Neuronal stem cell (in vitro differentiated cells): ENCODE measurements at regions not wholly inside any gene's neighbourhood (a gene's known extent, or its start where the extent isn't known, plus 50 kb on each side); places are given as distances from the start of the nearest gene placed in this dataset.

Experiments
- DNase-seq: peaks from one replicate; pipeline ENCODE4 v3.0.0-alpha.2; 2013; ENCODE audit warnings: low spot score
- H2AFZ ChIP-seq: one replicate; pipeline ENCODE4 v1.6.1; 2013; ENCODE audit warnings: mild to moderate bottlenecking, low read length, inconsistent platforms
- H2AK5ac ChIP-seq: 2 replicates; pipeline ENCODE4 v1.6.1; 2013; ENCODE audit warnings: low read depth, mild to moderate bottlenecking, inconsistent platforms, low read length, moderate library complexity, mixed read lengths
- H2BK120ac ChIP-seq: 2 replicates; pipeline ENCODE4 v1.6.1; 2013; ENCODE audit warnings: low read depth, mild to moderate bottlenecking, inconsistent platforms, low read length, moderate library complexity, mixed read lengths
- H2BK12ac ChIP-seq: one replicate; pipeline ENCODE4 v1.6.1; 2013; ENCODE audit warnings: low read length, inconsistent platforms
- H2BK15ac ChIP-seq: 2 replicates; pipeline ENCODE4 v1.6.1; 2013; ENCODE audit warnings: mild to moderate bottlenecking, low read length, inconsistent platforms, mixed read lengths
- H2BK5ac ChIP-seq: one replicate; pipeline ENCODE4 v1.6.1; 2013; ENCODE audit warnings: inconsistent platforms, mild to moderate bottlenecking, low read length, moderate library complexity
- H3K14ac ChIP-seq: one replicate; pipeline ENCODE4 v1.6.1; 2013; ENCODE audit warnings: low read length, inconsistent platforms
- H3K18ac ChIP-seq: 2 replicates; pipeline ENCODE4 v1.6.1; 2013; ENCODE audit warnings: low read length, inconsistent platforms
- H3K23ac ChIP-seq: 2 replicates; pipeline ENCODE4 v1.6.1; 2013; ENCODE audit warnings: low read depth, mild to moderate bottlenecking, mixed read lengths, low read length, inconsistent platforms; ENCODE audit not compliant: poor library complexity
- H3K27ac ChIP-seq: replicated peaks from 3 replicates; pipeline ENCODE4 v1.5.1; 2013; ENCODE audit warnings: low read length, inconsistent platforms
- H3K27me3 ChIP-seq, 3 experiments: 2 replicates each; pipeline ENCODE4 v1.6.1; 2013; ENCODE audit warnings: low read length in 3 of 3, mild to moderate bottlenecking in 2 of 3, inconsistent platforms in 1 of 3, low read depth in 1 of 3, mixed read lengths in 1 of 3, moderate library complexity in 1 of 3; ENCODE audit not compliant: control insufficient read depth in 3 of 3, insufficient read depth in 3 of 3
- H3K36me3 ChIP-seq, 2 donors: replicated peaks in 1 of 2; 2 replicates each; pipeline ENCODE4 v1.6.1; 2013; ENCODE audit warnings: low read length in 2 of 2; ENCODE audit not compliant: control insufficient read depth in 2 of 2, insufficient read depth in 2 of 2
- H3K4ac ChIP-seq: 2 replicates; pipeline ENCODE4 v1.6.1; 2013; ENCODE audit warnings: inconsistent platforms, mild to moderate bottlenecking, low read length, moderate library complexity
- H3K4me1 ChIP-seq, 2 donors: 1 replicate in 1 of 2; 2 replicates in 1 of 2; pipeline ENCODE4 v1.6.1; 2013; ENCODE audit warnings: low read length in 2 of 2, low read depth in 1 of 2; ENCODE audit not compliant: control insufficient read depth in 2 of 2, insufficient read depth in 1 of 2
- H3K4me2 ChIP-seq: one replicate; pipeline ENCODE4 v1.6.1; 2013; ENCODE audit warnings: mild to moderate bottlenecking, low read length, inconsistent platforms; ENCODE audit not compliant: insufficient read depth, poor library complexity, severe bottlenecking
- H3K4me3 ChIP-seq, 2 donors: 2 replicates each; pipeline ENCODE4 v1.5.1; 2013; ENCODE audit warnings: low read length in 2 of 2, mild to moderate bottlenecking in 2 of 2, inconsistent platforms in 1 of 2, moderate library complexity in 1 of 2
- H3K79me1 ChIP-seq: one replicate; pipeline ENCODE4 v1.6.1; 2013; ENCODE audit warnings: low read depth, mild to moderate bottlenecking, inconsistent platforms, low read length, moderate library complexity
- H3K9ac ChIP-seq: one replicate; pipeline ENCODE4 v1.6.1; 2013; ENCODE audit warnings: mild to moderate bottlenecking, low read depth, low read length, inconsistent platforms; ENCODE audit not compliant: poor library complexity
- H3K9me3 ChIP-seq, 2 donors: replicated peaks in 1 of 2; 2 replicates each; pipeline versions ENCODE3 to v1.6.1; 2013; ENCODE audit warnings: low read length in 2 of 2, mild to moderate bottlenecking in 2 of 2, inconsistent platforms in 1 of 2, low read depth in 1 of 2, mixed read lengths in 1 of 2, moderate library complexity in 1 of 2; ENCODE audit not compliant: control insufficient read depth in 2 of 2, insufficient read depth in 1 of 2
- H4K8ac ChIP-seq: one replicate; pipeline ENCODE4 v1.6.1; 2013; ENCODE audit warnings: low read depth, mild to moderate bottlenecking, inconsistent platforms, low read length, moderate library complexity
- H4K91ac ChIP-seq: one replicate; pipeline ENCODE4 v1.6.1; 2013; ENCODE audit warnings: low read length, low read depth, mild to moderate bottlenecking, inconsistent platforms; ENCODE audit not compliant: poor library complexity
- WGBS, 2 donors: extraction: QIAGEN DNeasy Blood & Tissue Kit; methylation state at CpG; one replicate each; pipeline ENCODE4 v1.1.7; 2013; ENCODE audit warnings: missing lambda C conversion rate in 2 of 2, mixed read lengths in 1 of 2; ENCODE audit not compliant: insufficient read length in 2 of 2, insufficient replicate concordance in 1 of 2; ENCODE audit errors: extremely low coverage in 2 of 2; 5-methylcytosine and 5-hydroxymethylcytosine counted together

DNA sequence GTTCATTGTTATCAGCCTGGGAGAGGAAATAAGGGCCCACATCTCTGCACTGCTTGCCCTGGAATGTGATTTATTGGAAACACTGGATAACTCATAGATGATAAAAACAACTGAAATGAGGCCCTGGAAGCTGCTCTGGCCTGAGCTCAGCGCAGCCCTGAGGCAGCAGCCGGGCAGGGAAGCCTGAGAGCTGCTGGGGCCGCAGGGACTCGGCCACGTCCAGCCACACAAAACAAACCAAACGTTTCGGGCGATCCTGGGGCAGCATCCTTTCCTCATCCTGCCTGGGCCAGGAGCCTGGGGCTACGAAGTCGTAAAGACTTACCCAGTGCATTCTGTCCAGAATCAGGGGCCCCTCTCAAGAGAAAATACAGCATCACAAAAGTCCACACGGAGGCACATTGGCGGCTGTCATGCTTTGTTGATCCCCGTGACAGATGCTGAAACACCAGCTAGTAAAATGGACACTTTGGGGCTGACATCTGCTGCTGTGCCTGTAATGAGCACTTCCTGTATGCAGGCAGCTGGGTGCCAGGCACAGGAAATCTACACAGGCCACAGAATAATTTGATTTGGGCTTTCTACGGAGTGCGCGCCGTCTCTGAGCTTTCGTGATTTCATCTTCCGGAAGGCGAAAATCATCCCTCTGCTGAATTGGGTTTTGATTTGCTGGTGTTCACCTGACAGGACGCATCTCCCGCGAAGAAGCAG is 250.6 kb downstream of the EIPR1 start:
- no peak overlapping the region for H4K91ac ChIP-seq
- H3K27ac ChIP-seq: no peak overlapping the region
- H2BK120ac ChIP-seq: no peak overlapping the region
- no peaks in the 10 kb centered on the region for H3K9me3 ChIP-seq
- no peaks in the 10 kb centered on the region for H3K27me3 ChIP-seq
- H2BK5ac ChIP-seq: no peak overlapping the region
- no peak overlapping the region for H3K4me3 ChIP-seq
- no peak for DNase-seq
- H3K79me1 ChIP-seq: no peaks in the 10 kb centered on the region
- peak overlapping the region; percentile 45 for H2BK15ac ChIP-seq
- H3K23ac ChIP-seq: no peak overlapping the region
- no peak overlapping the region for H2BK12ac ChIP-seq
- no peak overlapping the region for H4K8ac ChIP-seq
- no peak overlapping the region for H3K14ac ChIP-seq
- no peak overlapping the region for H3K4ac ChIP-seq
- no CpG with 5 or more reads among the region's 23 CpGs for WGBS, 2 donors
- H3K18ac ChIP-seq: no peak overlapping the region
- H3K4me2 ChIP-seq: no peak overlapping the region
- H3K9ac ChIP-seq: no peak overlapping the region
- no peaks in the 10 kb centered on the region for H3K36me3 ChIP-seq
- H3K4me1 ChIP-seq: peaks cover 18% of the 10 kb centered on the region in 2 donors
- peak overlapping the region; percentile 66 for H2AFZ ChIP-seq
- H2AK5ac ChIP-seq: peak overlapping the region; percentile 31

DNA sequence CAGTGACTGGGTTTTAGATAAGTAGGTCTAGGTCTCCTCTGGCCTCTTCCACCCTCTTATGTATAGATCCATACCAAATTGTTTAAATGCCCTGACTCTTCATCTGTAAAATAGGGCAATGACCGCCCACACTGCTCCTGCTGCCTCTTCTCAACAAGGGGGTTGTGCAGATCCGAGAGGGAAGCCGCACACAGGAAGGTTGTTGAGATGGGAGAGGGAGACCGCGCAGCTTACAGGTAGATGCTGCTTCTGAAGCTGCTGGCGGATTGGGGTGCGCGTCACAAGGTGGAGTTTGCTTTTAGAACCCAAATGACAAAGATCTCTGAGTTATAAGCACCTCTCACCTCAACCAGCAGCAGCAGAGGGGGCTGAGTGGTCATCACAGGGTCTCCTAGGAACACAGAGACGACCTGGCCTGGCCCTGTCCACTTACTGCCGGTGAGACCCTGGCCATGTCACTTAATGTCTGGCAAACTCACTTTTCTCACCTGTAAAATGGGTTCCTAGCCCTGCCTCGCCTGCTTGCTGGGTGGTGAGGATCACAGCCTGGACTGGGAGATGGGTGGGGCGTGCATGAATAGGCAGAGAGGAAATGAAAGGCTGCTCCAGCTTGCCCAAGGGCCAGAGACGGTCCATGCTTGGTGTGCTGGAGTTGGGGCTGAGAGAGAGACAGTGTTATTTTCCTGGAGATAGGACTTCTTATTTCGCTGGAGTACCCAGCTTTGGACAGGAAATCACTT is 251.3 kb downstream of the EIPR1 start:
- Histone ChIP-seq H4K91ac (no peak overlapping the region), H3K9ac (no peak overlapping the region), H3K4me3 (peak overlapping the region in 1 of 2 donors; percentile 55), H3K79me1 (no peaks in the 10 kb centered on the region), H3K9me3 (no peaks in the 10 kb centered on the region), H2AFZ (peak overlapping the region; percentile 66), H4K8ac (peak overlapping the region; percentile 48), H3K4me1 (peaks cover 11 to 13% of the 10 kb centered on the region in 2 donors), H3K36me3 (no peaks in the 10 kb centered on the region), H3K27me3 (no peaks in the 10 kb centered on the region), H3K4me2 (no peak overlapping the region), H2BK5ac (no peak overlapping the region), H3K23ac (no peak overlapping the region), H3K27ac (no peak overlapping the region), H3K14ac (no peak overlapping the region), H2AK5ac (peak overlapping the region; percentile 65), H2BK120ac (no peak overlapping the region), H2BK12ac (peak overlapping the region; percentile 46), H2BK15ac (peak overlapping the region; percentile 32), H3K4ac (peak overlapping the region; percentile 5), H3K18ac (peak overlapping the region; percentile 92)
- WGBS, 2 donors: no CpG with 5 or more reads among the region's 14 CpGs
- no peak for DNase-seq

DNA sequence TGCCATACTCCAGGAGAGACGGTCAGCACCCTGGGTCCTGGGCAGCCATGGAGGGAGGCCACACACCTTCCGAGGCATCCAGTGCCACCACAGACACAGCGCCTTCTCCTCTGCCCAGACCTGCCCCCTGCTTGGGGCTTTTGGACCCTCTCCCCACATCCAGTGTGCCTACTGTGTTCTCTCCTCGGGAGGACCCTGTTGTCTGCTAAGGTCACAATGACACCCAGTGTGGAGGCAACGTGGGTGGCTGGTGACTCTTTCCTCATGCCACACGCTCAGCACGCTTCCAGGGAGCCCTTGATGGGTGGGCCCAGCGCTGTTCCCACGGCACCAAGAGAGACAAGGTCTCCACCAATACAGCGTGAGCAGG is 251.9 kb downstream of the EIPR1 start:
- WGBS, 2 donors: no CpG with 5 or more reads among the region's 10 CpGs

DNA sequence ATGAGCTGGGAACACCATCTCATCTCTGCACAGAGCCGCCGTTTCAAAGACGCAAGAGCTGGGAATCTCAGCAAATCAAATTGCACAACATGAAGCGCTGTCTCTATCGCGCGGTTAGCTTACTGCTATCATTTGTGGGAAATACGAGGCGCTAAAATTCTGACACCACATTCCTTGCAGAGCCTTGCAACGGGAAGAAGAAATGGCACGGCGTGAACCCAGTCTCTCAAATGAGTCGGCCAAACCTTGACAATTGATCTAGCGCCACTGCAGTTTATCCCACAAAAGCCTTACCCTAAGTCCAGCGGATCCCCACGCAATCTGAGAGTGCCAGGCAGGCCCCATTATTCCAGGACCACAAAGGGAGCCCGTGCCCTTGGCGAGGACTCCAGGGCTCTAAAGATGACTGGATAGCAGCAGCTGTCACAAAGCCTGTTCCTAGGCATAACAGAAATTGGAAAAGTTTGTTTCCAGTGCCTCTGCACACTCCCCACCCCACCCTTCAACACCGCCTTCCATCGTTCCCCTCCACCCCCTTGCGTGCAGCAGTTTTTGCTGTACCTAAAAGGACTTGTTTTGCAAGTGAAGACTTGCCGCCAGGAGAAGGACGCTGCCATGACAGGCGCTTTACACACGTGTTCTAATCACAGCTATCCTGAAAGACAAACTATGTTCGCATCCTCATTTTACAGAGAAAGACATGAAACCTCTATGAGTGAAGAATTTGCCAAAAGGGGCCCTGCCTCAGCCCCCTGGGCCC is 252.4 kb downstream of the EIPR1 start:
- H2AK5ac ChIP-seq: peak overlapping the region; percentile 24
- no peak overlapping the region for H3K27ac ChIP-seq
- no peak overlapping the region for H4K91ac ChIP-seq
- no peak overlapping the region for H4K8ac ChIP-seq
- H2AFZ ChIP-seq: peak overlapping the region; percentile 50
- no peak overlapping the region for H3K4ac ChIP-seq
- no peak overlapping the region for H3K4me3 ChIP-seq
- no peak overlapping the region for H3K14ac ChIP-seq
- no CpG with 5 or more reads among the region's 26 CpGs for WGBS, 2 donors
- peaks cover 4 to 5% of the 10 kb centered on the region in 2 donors for H3K4me1 ChIP-seq
- no peak overlapping the region for H2BK120ac ChIP-seq
- H3K9me3 ChIP-seq: no peaks in the 10 kb centered on the region
- no peak overlapping the region for H3K23ac ChIP-seq
- no peaks in the 10 kb centered on the region for H3K27me3 ChIP-seq
- no peaks in the 10 kb centered on the region for H3K79me1 ChIP-seq
- H3K4me2 ChIP-seq: no peak overlapping the region
- peak overlapping the region; percentile 11 for H2BK5ac ChIP-seq
- no peak overlapping the region for H2BK15ac ChIP-seq
- H3K18ac ChIP-seq: peak overlapping the region; percentile 92
- H2BK12ac ChIP-seq: no peak overlapping the region
- H3K36me3 ChIP-seq: no peaks in the 10 kb centered on the region
- no peak overlapping the region for H3K9ac ChIP-seq
- no peak for DNase-seq

More for the DNA sequence above, 251.9 kb downstream of the EIPR1 start:
- H2BK120ac ChIP-seq: no peak overlapping the region
- H3K23ac ChIP-seq: no peak overlapping the region
- no peak overlapping the region for H4K91ac ChIP-seq
- H3K79me1 ChIP-seq: no peaks in the 10 kb centered on the region
- peak overlapping the region; percentile 50 for H2AFZ ChIP-seq
- H3K27ac ChIP-seq: no peak overlapping the region
- H2AK5ac ChIP-seq: peak overlapping the region; percentile 24
- H2BK12ac ChIP-seq: peak overlapping the region; percentile 18
- no peaks in the 10 kb centered on the region for H3K27me3 ChIP-seq
- no peak overlapping the region for H4K8ac ChIP-seq
- H3K4me2 ChIP-seq: no peak overlapping the region
- H3K9me3 ChIP-seq: no peaks in the 10 kb centered on the region
- peak overlapping the region; percentile 11 for H2BK5ac ChIP-seq
- H3K9ac ChIP-seq: peak overlapping the region; percentile 38
- no peak overlapping the region for H3K4ac ChIP-seq
- H3K4me1 ChIP-seq: peaks cover 5 to 7% of the 10 kb centered on the region in 2 donors
- H3K18ac ChIP-seq: peak overlapping the region; percentile 92
- H2BK15ac ChIP-seq: peak overlapping the region; percentile 32
- no peak overlapping the region for H3K14ac ChIP-seq
- H3K36me3 ChIP-seq: no peaks in the 10 kb centered on the region
- H3K4me3 ChIP-seq: no peak overlapping the region
- DNase-seq: no peak
